Mesothelial cell of epicardium (in vitro differentiated cells): ENCODE measurements at regions not wholly inside any gene's neighbourhood (a gene's known extent, or its start where the extent isn't known, plus 50 kb on each side); places are given as distances from the start of the nearest gene placed in this dataset.

Experiments
- DNase-seq, 2 experiments: peaks; one replicate each; pipeline ENCODE4 v3.0.0; 2021; ENCODE audit warnings: low spot score in 2 of 2; ENCODE audit not compliant: unreplicated experiment in 2 of 2
- H3K27ac Mint-ChIP-seq: 2 replicates; pipeline ENCODE4 v1.8.0; 2021; ENCODE audit warnings: mixed read lengths
- H3K27me3 Mint-ChIP-seq: 2 replicates; pipeline ENCODE4 v1.8.0; 2021; ENCODE audit warnings: low read depth, mixed read lengths
- H3K36me3 Mint-ChIP-seq: 2 replicates; pipeline ENCODE4 v1.8.0; 2021; ENCODE audit warnings: mixed read lengths
- H3K4me1 Mint-ChIP-seq: 2 replicates; pipeline ENCODE4 v1.8.0; 2021; ENCODE audit warnings: mixed read lengths
- H3K4me3 Mint-ChIP-seq: 2 replicates; pipeline ENCODE4 v1.8.0; 2021; ENCODE audit warnings: mild to moderate bottlenecking, moderate library complexity, mixed read lengths
- H3K9me3 Mint-ChIP-seq: 2 replicates; pipeline ENCODE4 v1.8.0; 2021; ENCODE audit warnings: mixed read lengths
- TF ChIP-seq, protein P1 (sequence below): fragments of 200-600 bp; sonication (generic); IDR thresholded peaks from one replicate; pipeline ENCODE4 v1.5.0; 2021; ENCODE audit warnings: antibody characterized with exemption; ENCODE audit not compliant: unreplicated experiment

DNA sequence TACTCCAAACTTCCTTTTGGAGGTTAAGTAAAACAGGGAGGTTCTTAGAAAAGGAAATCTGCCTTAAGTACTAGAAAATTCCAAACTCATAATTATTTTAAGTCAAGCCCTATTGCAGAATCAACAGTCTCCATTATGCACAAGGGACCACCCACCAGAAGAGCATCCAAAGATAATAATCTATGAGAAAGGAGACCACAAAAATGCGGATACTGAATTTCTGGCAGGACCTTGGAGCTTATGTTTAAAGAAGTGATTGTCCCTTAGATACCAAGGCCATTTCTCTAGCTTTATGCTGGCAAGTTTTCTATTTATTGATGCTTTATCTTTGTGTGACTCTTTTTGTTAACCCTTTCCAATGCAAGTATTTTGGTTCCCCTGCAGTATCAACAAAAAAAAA, 404.0 kb upstream of the MMADHC start:
- TF ChIP-seq, protein P1, sequence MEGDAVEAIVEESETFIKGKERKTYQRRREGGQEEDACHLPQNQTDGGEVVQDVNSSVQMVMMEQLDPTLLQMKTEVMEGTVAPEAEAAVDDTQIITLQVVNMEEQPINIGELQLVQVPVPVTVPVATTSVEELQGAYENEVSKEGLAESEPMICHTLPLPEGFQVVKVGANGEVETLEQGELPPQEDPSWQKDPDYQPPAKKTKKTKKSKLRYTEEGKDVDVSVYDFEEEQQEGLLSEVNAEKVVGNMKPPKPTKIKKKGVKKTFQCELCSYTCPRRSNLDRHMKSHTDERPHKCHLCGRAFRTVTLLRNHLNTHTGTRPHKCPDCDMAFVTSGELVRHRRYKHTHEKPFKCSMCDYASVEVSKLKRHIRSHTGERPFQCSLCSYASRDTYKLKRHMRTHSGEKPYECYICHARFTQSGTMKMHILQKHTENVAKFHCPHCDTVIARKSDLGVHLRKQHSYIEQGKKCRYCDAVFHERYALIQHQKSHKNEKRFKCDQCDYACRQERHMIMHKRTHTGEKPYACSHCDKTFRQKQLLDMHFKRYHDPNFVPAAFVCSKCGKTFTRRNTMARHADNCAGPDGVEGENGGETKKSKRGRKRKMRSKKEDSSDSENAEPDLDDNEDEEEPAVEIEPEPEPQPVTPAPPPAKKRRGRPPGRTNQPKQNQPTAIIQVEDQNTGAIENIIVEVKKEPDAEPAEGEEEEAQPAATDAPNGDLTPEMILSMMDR, result no peak
- Mint-ChIP-seq H3K9me3 (no peaks in the 10 kb centered on the region), H3K36me3 (no peaks in the 10 kb centered on the region), H3K4me1 (peaks cover 44% of the 10 kb centered on the region), H3K4me3 (no peak overlapping the region), H3K27ac (no peak overlapping the region), H3K27me3 (no peaks in the 10 kb centered on the region)
- DNase-seq, result no peak

DNA sequence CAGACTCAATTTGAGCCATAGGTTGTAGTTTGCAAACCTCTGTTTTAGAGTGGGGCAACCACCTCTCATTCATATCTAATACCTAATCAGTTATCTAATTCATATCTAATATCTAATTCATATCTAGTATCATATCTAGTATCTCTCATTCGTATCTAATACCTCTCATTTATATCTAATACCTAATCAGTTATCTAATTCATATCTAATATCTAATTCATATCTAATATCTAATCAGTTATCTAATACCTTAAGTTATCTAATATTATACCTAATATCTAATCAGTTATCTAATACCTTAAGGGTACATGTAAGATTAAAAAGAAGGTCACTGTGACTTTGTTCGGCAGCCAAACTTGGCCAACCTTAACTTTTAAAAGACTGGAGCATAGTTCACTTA, 403.4 kb upstream of the MMADHC start:
- Mint-ChIP-seq H3K36me3 (no peaks in the 10 kb centered on the region), H3K27me3 (no peaks in the 10 kb centered on the region), H3K4me3 (no peak overlapping the region), H3K27ac (no peak overlapping the region), H3K4me1 (peaks cover 44% of the 10 kb centered on the region), H3K9me3 (no peaks in the 10 kb centered on the region)
- TF ChIP-seq, protein P1, result no peak
- DNase-seq, result no peak

DNA sequence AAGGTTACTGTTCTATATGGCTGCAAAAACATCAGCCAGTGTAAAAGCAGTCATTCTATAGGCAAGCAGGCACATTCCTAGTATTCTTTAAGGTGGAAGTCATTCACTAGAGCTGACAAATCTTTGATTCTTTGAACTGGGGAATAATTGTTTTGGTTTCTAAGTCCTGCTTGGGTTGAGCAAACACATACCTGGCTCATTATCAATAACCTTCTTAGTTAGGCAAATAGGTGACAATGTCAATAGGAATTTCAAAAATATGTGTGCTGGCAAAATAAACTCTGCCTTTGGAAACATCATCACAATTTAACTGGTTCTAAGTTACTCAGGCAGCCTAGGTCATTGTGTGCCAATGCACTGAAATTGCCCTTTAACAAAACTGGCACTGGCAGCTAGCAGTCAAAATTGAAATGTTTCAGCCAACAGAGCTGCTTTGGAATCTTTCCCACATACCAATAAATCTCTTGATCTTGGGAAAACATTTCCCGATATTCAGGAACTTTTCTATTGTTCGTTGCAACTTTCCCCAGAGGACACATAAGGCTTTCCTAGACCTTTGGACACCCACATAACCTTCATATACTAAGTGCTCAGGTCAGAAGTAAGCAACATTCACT, 402.0 kb upstream of the MMADHC start:
- no peaks in the 10 kb centered on the region for H3K27me3 Mint-ChIP-seq
- peaks cover 39% of the 10 kb centered on the region for H3K4me1 Mint-ChIP-seq
- H3K27ac Mint-ChIP-seq, result no peak overlapping the region
- TF ChIP-seq, protein P1, result no peak
- no peaks in the 10 kb centered on the region for H3K36me3 Mint-ChIP-seq
- no peaks in the 10 kb centered on the region for H3K9me3 Mint-ChIP-seq
- no peak for DNase-seq
- no peak overlapping the region for H3K4me3 Mint-ChIP-seq

DNA sequence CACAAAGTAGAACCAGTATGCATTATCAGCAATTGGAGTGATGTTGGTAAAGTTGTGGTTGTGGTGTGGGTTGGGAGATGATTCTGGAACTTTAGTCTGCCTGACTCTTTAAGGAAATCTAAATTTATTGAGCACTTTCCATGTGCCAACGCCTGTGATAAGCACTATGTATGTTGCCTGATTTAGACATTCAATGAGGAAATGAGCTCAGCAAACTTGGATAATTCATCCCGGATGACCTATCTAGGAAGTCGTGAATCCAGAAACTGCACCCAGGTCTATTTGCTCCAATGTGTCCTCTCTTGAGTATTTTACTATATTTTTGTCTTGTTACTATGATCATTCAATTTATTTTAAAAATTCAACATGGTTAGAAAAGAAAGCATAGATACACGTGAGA, 400.8 kb upstream of the MMADHC start:
- Mint-ChIP-seq H3K9me3 (no peaks in the 10 kb centered on the region), H3K27me3 (no peaks in the 10 kb centered on the region), H3K4me3 (no peak overlapping the region), H3K36me3 (no peaks in the 10 kb centered on the region), H3K27ac (no peak overlapping the region), H3K4me1 (peaks cover 33% of the 10 kb centered on the region)
- DNase-seq, result no peak
- TF ChIP-seq, protein P1, result no peak

DNA sequence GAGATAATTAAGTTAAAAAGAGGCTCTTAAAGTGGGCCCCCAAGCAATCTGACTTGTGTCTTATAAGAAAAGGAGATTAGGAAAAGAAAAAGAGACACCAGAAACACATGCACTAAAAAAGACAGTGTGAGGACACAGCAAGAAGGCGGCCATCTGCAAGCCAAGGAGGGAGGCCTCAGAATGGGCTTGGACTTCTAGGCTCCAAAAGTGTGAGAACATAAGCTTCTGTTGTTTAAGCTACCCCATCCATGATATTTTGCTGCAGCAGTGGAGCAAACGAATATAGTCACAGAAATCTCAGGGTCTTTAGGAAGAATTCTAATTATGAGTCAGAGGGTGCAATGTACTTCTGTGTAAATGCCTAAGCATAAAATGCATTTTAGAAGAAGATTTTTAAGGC, 399.3 kb upstream of the MMADHC start:
- H3K27me3 Mint-ChIP-seq, result no peaks in the 10 kb centered on the region
- no peak overlapping the region for H3K27ac Mint-ChIP-seq
- no peak for DNase-seq
- H3K4me3 Mint-ChIP-seq, result no peak overlapping the region
- no peaks in the 10 kb centered on the region for H3K36me3 Mint-ChIP-seq
- peaks cover 25% of the 10 kb centered on the region for H3K4me1 Mint-ChIP-seq
- peaks cover 9% of the 10 kb centered on the region for H3K9me3 Mint-ChIP-seq
- TF ChIP-seq, protein P1, result no peak

DNA sequence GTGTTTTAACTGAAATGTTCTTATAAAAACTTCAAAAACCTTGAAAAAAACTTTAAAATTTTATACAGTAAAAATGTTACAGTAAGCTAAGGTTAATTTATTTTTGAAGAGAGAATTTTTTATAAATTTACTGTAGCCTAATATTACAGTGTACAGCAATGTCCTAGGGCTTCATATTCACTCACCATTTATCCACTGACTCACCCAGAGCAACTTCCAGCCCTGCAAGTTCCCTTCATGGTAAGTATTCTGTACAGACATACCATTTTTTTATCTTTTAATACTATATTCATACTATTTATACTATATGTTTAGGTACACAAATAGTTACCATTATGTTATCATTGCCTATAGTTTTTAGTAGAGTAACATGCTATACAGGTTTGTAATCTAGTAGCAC, 396.7 kb upstream of the MMADHC start:
- H3K4me1 Mint-ChIP-seq, result peaks cover 16% of the 10 kb centered on the region

More for the DNA sequence above, 396.7 kb upstream of the MMADHC start:
- no peak for DNase-seq
- Mint-ChIP-seq H3K36me3 (peaks cover 3% of the 10 kb centered on the region), H3K9me3 (peaks cover 31% of the 10 kb centered on the region), H3K27me3 (no peaks in the 10 kb centered on the region), H3K27ac (no peak overlapping the region), H3K4me3 (no peak overlapping the region)
- TF ChIP-seq, protein P1, result no peak
